HepG2 (cell line): ENCODE measurements at regions not wholly inside any gene's neighbourhood (a gene's known extent, or its start where the extent isn't known, plus 50 kb on each side); places are given as distances from the start of the nearest gene placed in this dataset.

Source experiments
- ATAD3A ChIP-seq: sonication (generic); formaldehyde crosslinking; IDR thresholded peaks from 2 replicates; pipeline ENCODE4 v1.4.0; 2020; ENCODE audit warnings: missing genetic modification reagents
- PRDM10 ChIP-seq: sonication (generic); formaldehyde crosslinking; IDR thresholded peaks from 2 replicates; pipeline ENCODE4 v1.4.0; 2020; ENCODE audit warnings: low read depth, missing genetic modification reagents
- ZNF274 ChIP-seq: sonication (generic); formaldehyde crosslinking; IDR thresholded peaks from 2 replicates; pipeline ENCODE4 v1.5.1; 2020; ENCODE audit warnings: mild to moderate bottlenecking, missing genetic modification reagents

GRCh38 chr12:73632191-73632590 lies 905.4 kb upstream of the ATXN7L3B start:
- TF ChIP-seq PRDM10 (CRISPR knock-in tag) (no peak), ZNF274 (CRISPR knock-in tag) (no peak), ATAD3A (CRISPR knock-in tag) (no peak)
